Cardiac muscle cell (in vitro differentiated cells and primary cell): ENCODE measurements at regions not wholly inside any gene's neighbourhood (a gene's known extent, or its start where the extent isn't known, plus 50 kb on each side); places are given as distances from the start of the nearest gene placed in this dataset.

Source experiments
- DNase-seq, 2 donors: peaks; one replicate each; pipeline versions ENCODE4 v3.0.0 to v3.0.0-alpha.2; 2010 to 2017; ENCODE audit warnings: low read depth in 1 of 2, low spot score in 1 of 2
- H3K27ac ChIP-seq: fragments of 200-600 bp; sonication (generic); 2 replicates; pipeline ENCODE4 v1.5.1; 2016
- H3K27me3 ChIP-seq: fragments of 200-600 bp; sonication (generic); 2 replicates; pipeline ENCODE4 v1.6.0; 2016; ENCODE audit warnings: control low read depth
- H3K36me3 ChIP-seq: fragments of 200-600 bp; sonication (generic); 2 replicates; pipeline ENCODE4 v1.5.1; 2016; ENCODE audit warnings: control low read depth
- H3K4me1 ChIP-seq: fragments of 200-600 bp; sonication (generic); 2 replicates; pipeline ENCODE4 v1.8.1; 2017; ENCODE audit warnings: low read depth, mild to moderate bottlenecking, mixed run types
- H3K4me3 ChIP-seq: fragments of 200-600 bp; sonication (generic); 2 replicates; pipeline ENCODE4 v1.5.1; 2016; ENCODE audit warnings: mild to moderate bottlenecking
- H3K9me3 ChIP-seq: fragments of 200-600 bp; sonication (generic); 2 replicates; pipeline ENCODE4 v1.5.1; 2017; ENCODE audit warnings: low read depth, mild to moderate bottlenecking, control low read depth
- TF ChIP-seq, protein P1 (sequence below): IDR thresholded peaks from 2 replicates; pipeline ENCODE4 v1.5.1; 2012; ENCODE audit warnings: low read depth, mild to moderate bottlenecking, low read length

DNA sequence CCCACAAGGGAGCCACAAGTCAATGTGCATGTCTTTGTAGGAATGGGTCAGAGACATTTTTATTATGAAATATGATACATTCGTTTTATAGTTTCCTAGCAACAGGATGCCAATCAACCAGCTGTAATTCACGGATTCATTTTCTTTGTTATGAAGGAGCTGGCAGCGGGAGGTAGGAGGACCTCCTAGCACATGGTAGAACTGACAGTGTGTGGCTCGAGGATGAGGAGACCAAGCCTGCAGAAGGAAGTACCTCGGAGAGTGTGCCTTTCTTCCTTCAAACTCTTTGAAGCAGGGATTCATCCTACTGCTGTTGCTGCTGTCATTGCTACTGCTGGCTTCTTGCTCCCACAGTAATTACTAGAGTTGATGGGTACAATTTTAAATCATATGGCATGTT, 504.8 kb upstream of the KLHL29 start:
- Histone ChIP-seq H3K4me3 (no peak overlapping the region), H3K36me3 (no peaks in the 10 kb centered on the region), H3K27ac (no peak overlapping the region)

DNA sequence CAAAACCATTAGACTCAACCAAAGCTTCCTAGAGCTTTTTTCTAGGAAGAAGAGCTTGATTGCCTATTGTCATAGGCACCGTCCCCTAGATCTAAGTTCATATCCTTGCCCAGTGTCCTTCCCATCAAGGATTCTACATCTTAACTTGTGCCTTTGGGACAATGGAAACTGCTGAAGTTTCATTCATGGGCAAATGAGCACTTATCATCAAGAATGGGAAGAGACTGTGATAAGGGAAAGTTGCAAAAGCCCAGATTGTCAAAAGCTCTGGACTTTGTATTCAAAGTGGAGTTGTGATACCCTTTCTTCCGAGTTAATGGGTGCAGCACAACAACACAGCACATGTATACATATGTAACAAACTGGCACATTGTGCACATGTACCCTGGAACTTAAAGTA, 503.0 kb upstream of the KLHL29 start:
- H3K4me3 ChIP-seq = no peak overlapping the region
- H3K4me1 ChIP-seq = peaks cover 23% of the 10 kb centered on the region
- H3K9me3 ChIP-seq = no peaks in the 10 kb centered on the region
- TF ChIP-seq, protein P1, sequence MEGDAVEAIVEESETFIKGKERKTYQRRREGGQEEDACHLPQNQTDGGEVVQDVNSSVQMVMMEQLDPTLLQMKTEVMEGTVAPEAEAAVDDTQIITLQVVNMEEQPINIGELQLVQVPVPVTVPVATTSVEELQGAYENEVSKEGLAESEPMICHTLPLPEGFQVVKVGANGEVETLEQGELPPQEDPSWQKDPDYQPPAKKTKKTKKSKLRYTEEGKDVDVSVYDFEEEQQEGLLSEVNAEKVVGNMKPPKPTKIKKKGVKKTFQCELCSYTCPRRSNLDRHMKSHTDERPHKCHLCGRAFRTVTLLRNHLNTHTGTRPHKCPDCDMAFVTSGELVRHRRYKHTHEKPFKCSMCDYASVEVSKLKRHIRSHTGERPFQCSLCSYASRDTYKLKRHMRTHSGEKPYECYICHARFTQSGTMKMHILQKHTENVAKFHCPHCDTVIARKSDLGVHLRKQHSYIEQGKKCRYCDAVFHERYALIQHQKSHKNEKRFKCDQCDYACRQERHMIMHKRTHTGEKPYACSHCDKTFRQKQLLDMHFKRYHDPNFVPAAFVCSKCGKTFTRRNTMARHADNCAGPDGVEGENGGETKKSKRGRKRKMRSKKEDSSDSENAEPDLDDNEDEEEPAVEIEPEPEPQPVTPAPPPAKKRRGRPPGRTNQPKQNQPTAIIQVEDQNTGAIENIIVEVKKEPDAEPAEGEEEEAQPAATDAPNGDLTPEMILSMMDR = no peak
- no peaks in the 10 kb centered on the region for H3K27me3 ChIP-seq
- DNase-seq = no peak
- no peaks in the 10 kb centered on the region for H3K36me3 ChIP-seq
- no peak overlapping the region for H3K27ac ChIP-seq

More for the DNA sequence above, 504.8 kb upstream of the KLHL29 start:
- DNase-seq = no peak
- Histone ChIP-seq H3K4me1 (peaks cover 23% of the 10 kb centered on the region), H3K27me3 (no peaks in the 10 kb centered on the region), H3K9me3 (no peaks in the 10 kb centered on the region)
- TF ChIP-seq, protein P1 = no peak

DNA sequence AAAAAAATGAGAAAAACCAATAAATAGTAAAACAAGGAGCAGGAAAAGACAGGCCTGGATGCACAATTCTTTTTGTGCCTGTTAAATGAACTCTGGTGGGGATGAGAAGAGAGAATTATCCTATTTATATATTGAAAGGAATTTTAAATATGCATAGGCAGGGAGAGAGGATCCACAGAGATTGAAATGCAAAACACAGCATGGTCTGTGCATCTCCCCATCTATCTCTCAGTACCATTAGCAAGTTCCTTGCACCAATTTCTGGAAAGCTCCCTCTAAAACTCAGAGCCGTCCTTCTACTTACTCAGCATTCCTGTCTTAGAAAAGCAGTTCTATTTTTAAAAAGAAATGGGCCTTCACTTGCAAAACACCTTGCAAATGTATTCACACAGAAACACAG, 502.3 kb upstream of the KLHL29 start:
- Histone ChIP-seq H3K27me3 (no peaks in the 10 kb centered on the region), H3K4me1 (peaks cover 23% of the 10 kb centered on the region), H3K9me3 (no peaks in the 10 kb centered on the region), H3K4me3 (no peak overlapping the region), H3K36me3 (no peaks in the 10 kb centered on the region), H3K27ac (no peak overlapping the region)
- DNase-seq = no peak
- TF ChIP-seq, protein P1 = no peak

DNA sequence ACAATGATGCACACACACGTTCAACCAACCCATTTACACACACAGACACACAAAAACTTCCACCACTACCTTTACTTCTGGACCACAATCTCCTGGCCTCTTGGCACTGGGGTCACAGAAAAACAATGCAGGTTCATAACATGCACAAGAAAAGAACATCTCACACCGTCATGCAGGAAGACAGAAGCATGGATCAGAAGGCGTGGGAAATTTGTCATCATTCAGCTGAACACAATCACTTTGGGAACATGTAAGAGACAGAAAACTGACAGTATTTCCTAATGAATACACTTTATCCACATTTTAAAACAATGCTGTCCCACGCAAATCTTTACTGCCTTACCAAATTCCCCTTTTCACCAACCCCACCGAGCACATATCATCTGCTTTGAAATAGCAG, 501.9 kb upstream of the KLHL29 start:
- Histone ChIP-seq H3K4me1 (peaks cover 25% of the 10 kb centered on the region), H3K27ac (no peak overlapping the region), H3K9me3 (no peaks in the 10 kb centered on the region), H3K4me3 (no peak overlapping the region), H3K27me3 (no peaks in the 10 kb centered on the region), H3K36me3 (no peaks in the 10 kb centered on the region)
- TF ChIP-seq, protein P1 = no peak
- no peak for DNase-seq

DNA sequence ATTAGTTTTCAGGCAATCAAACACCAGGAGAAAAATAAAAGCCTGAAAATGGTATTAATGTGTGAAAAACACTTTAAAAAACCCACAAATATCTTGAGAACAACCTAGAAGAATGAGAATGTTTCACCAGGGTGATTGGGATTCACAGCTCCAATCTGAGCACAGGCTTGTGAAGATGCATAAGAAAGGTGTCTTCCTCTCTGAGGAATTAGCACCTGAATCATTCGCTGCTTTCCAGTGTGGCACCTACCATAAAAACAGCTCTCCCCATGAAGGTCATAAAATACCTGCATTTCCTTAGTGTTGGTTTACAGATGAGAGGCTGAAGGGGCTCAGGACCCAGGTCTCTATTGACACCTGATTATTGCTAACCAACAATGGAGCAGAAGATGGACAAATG, 499.7 kb upstream of the KLHL29 start:
- TF ChIP-seq, protein P1 = no peak
- DNase-seq = no peak
- no peaks in the 10 kb centered on the region for H3K9me3 ChIP-seq
- H3K4me1 ChIP-seq = peaks cover 16% of the 10 kb centered on the region
- no peak overlapping the region for H3K4me3 ChIP-seq
- H3K27ac ChIP-seq = no peak overlapping the region
- H3K27me3 ChIP-seq = peaks cover 4% of the 10 kb centered on the region
- no peaks in the 10 kb centered on the region for H3K36me3 ChIP-seq

DNA sequence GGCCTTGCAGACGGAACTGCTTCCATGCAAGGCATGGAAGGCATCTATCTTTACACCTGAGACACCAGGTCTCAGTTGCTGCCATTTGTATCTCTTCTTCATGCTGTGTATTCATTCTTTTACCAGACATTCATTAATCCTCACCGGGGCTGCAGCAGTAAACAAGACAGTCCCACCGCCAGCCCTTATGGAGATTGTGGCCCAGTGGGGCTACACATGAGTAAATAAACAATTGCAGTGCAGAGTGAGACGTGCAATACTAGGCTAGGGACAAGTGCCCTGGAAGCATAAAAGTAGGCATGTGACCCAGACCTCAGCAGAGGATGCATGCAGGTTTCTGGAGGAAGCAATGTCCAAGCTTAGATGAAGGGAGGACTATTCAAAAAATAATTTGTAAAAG, 497.6 kb upstream of the KLHL29 start:
- peaks cover 11% of the 10 kb centered on the region for H3K27me3 ChIP-seq
- no peak for DNase-seq
- H3K4me1 ChIP-seq = peaks cover 10% of the 10 kb centered on the region
- TF ChIP-seq, protein P1 = no peak
- H3K36me3 ChIP-seq = no peaks in the 10 kb centered on the region
- H3K27ac ChIP-seq = no peak overlapping the region
- no peak overlapping the region for H3K4me3 ChIP-seq
- no peaks in the 10 kb centered on the region for H3K9me3 ChIP-seq
